ENCODE measurements at regions not wholly inside any gene's neighbourhood (a gene's known extent, or its start where the extent isn't known, plus 50 kb on each side); places are given as distances from the start of the nearest gene placed in this dataset.
"Not testable (repeated sequence)": the region's sequence is repeated elsewhere in the genome, so short reads cannot be mapped to it uniquely, and the experiment has no call there.

DNA sequence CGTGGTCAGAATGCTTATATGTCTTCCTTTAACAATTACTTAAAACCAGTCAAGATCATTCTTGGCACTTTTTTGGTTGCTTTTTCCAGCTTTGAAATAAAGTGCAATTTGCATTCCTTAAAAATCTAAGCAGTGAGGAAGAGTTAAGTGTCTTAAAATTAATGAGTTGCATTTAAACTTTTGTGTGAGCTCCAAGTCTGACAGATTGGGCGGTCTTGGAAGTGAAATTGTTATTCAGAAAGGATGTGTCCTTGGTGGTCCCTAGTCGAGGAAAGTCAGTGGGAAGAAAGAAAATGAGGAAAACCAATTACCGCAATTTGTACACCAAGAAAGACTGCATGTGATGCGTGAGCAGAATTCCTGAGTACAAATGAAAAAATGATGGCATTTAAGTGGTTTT lies 132.5 kb downstream of the HHIPL2 start:
- DNase-seq: no peak

DNA sequence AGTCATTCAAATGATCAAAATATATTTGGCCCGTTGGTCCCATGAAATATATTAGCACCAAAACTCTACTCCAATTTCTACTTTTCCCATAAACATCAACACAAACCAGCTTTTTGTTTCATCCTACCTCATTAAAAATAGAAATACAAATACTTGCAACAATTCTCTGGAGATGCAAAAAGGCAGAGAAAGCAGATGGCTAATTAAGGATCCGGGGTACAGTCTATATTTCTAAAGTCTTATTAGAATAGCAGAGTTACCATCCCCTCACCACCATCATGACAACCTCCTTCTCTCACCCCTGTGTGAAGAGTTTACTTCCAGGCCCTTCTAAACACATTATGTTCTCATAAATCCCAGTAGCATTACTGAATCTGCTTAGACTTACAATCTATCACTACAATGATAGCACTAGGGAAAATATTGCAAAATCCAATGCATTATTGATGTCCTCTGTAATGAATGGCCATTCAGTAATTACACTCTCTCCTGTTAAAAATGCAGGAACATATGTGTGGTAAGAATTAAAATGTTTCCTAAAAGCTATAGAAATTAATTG lies 133.8 kb downstream of the HHIPL2 start:
- no peak for DNase-seq

DNA sequence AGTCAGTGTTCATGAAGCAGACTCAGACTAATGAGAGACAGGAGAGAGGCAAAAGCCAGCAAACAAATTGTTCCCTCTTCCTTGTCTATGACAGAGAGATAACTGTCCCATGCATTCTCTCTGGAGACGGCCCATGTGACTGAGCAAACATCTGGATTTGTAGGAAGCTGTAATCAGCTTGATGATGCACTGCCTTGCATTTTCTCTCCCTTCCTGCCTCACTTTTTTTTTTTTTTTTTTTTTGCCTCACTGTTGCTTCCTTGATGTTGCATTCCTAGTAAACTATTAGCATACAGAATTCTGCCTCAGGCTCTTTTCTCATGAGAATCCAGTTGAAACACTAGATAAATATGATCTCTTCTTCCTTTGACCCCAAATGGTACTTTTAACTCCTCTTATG lies 134.5 kb downstream of the HHIPL2 start:
- no peak for DNase-seq

DNA sequence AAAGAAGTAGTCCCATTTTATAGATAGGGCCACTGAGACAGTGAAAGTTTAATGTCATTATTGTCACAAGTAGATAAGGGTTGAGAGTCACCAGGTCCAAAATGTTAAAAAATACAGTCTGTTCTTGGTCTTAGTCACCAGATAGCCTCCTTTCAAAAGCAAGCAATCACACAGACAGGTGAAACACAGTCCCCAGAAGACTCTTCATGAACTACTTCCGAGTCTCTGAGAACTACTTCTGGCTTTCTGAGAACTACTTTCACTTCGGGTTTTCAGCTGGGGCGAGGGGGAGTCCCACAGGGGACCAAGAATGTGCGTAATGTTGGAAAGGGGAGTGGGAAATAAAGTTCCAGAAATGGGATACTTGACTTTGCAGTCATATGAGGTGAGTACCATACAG lies 143.2 kb downstream of the HHIPL2 start:
- DNase-seq: no peak

DNA sequence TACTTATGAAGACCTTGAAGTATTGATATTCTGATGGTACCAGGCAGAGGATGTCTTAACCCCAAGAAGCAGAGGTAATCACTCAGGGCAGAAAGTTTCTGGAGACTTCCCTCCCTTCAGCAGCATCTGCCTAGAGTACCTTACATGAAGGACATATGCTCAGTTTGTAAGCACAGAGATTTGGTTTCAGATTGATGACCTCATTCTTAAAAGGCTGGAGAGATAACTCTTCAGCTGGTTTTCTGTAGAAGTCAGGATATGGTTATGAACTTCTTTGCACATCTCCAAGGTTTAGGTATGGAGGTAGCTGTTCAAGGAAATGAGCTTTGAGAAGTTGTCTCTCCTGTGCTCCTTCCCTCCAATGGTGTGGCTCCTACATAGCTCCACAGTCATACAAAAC lies 148.7 kb downstream of the HHIPL2 start:
- no peak for DNase-seq

DNA sequence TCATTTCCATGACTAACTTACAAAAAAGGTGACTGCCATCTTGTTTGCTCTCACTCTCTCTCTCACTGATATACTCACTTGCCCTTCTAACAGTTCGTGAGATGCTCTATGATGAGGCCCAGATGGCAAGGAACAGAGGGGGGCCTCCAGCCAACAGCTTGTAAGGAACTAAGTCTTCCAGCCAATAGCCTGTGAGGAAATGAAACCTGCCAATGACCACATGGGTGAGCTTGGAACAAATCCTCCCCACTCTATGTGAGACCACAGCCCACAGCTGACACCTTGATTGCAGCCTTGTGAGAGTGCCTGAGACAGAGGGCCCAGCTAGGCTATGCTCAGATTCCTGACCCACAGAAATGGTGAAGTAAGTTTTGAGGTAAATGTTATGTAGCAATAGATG lies 153.7 kb downstream of the HHIPL2 start:
- DNase-seq: no peak

DNA sequence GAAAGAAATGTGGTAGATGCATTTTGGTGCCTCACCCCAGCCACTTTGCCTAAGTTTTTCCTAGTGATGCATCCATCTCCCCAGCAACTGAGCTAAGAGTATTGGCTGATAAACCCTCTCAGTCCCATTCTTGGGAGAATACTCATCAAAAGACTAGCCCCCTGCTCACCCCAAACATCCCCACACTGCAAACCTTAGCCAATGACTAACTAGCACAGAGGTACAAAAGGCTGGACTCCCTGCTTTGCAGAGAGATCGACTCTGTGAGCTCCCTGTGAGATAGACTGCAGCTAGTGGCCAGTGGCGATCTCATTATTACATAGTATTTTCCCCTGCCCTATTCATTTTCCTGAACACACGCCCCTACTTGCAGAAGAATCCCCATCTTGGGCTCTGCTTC lies 155.3 kb downstream of the HHIPL2 start:
- DNase-seq: no peak

DNA sequence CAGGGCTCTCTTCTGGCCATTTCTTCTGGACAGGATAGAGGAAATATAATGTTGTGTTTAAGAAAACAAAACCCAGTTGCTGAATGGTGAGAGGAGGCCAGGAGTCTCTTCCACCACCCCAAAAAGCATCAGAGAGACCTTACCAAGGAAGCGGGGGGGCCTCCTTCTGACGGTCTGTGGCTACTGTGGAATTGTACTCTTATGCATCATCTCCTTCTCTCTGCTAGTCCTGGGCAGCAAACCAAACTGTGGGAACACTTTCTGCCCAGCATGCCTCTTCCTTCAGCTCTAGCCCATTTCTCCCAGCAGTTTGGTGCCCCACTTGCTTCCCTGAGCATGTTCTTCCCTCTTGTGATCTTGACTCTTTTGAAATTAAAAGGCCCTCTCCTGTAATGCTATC lies 157.7 kb downstream of the HHIPL2 start:
- no peak for DNase-seq

DNA sequence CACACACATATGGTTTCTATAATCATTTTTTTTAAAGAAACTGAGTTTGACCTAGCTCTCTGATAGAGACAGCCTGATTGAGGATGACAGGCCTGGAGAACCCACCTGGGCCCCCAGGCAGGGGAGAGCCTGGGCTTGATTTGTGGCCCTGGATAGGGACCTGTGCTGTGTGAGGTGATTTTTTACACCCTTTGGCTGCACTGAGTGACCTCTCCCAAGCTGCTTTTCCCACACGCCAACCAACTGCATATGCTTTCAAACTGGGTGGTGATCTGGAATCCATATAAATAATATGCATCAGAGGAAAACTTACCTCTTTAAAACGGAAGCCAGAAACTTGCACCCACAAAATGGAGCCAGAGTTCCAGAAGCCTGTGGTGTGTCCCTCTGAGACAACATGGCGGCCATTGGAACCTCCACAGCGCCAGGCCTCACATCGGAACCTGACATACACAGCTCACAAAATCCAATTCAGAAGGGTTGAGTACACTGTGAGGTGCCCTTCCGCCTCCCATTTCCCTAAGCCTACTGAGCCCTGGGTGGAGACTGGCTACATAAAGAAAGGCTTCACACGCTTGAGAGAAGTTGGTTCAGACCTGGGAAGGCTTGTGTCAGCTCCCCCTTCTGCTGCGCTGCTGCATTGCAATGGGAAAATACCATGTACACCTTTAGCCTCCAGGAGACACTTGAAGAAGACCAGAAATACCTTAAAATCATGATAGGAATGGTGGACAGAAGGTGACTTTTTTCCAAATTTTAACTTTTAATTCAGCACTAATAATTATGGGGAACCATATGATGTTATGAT lies 160.7 kb downstream of the HHIPL2 start:
- DNase-seq: no peak

DNA sequence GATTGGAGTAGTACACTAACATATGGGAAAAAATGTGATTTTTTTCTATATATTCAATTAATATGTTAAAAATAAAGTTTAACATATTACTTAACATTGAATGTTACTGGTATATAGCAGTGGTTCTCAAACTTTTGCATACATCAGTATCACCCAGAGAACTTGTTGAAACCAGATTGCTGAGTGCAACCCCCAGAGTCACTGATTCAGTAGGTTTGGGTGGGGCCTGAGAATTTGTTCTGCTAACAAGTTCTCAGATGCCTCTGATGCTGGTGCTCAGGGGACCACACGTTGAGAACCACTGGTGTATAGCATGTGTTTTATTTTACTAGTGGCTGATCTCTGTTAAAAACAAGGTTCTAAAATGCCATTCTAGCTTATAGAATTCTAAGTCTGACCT lies 161.9 kb downstream of the HHIPL2 start:
- DNase-seq: no peak

DNA sequence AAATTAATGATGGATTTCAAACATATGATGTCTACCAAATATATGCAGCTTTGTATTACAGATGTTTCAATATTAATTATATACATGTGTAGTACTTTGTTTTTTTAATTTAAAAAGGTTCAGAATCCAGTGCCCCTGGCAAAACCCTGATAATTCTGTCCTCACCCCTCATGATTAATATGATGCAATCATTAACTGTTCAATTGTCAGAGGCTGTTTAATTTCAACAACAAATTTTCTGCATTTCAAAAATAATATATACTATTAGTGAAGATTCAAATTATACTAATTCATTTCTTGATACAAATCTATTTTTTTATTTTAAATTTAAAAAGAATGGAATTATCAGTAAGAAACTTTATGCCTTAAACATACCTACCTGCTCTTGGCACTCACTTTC lies 162.6 kb downstream of the HHIPL2 start:
- DNase-seq: no peak

DNA sequence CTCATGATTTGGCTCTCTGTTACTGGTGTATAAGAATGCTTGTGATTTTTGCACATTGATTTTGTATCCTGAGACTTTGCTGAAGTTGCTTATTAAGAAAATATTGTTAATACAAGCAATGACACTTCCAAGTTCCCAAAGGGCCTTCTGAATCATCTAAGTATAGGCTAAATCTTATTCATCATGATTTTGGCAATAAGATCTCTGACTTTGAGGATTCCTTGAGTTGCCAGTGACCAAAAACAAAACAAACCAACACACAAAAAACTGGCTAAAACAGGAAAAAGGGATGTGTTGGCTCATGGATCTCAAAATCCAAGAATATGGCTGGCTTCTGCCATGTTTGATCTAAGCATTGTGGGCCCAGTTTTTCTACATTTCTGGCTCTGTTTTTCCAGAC lies 163.4 kb downstream of the HHIPL2 start:
- no peak for DNase-seq

DNA sequence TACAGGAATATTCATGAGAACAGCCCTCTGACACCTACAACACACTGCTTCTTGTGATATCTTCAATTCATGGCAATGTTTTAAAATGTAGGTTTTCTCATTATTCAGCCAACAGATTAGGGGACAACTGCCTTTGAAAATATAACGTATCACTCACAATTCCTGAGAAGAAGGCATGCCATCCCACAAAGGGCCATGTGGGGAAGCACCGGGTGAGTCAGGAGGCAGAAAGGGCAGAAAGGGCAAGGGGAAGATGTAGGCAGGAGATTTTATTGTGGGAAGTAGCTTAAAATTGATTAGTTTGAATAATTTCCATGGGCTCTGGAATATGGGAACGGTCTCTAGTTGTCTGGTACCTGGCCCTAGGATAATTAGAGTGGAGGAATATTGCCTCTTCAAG lies 165.7 kb downstream of the HHIPL2 start:
- DNase-seq: no peak

DNA sequence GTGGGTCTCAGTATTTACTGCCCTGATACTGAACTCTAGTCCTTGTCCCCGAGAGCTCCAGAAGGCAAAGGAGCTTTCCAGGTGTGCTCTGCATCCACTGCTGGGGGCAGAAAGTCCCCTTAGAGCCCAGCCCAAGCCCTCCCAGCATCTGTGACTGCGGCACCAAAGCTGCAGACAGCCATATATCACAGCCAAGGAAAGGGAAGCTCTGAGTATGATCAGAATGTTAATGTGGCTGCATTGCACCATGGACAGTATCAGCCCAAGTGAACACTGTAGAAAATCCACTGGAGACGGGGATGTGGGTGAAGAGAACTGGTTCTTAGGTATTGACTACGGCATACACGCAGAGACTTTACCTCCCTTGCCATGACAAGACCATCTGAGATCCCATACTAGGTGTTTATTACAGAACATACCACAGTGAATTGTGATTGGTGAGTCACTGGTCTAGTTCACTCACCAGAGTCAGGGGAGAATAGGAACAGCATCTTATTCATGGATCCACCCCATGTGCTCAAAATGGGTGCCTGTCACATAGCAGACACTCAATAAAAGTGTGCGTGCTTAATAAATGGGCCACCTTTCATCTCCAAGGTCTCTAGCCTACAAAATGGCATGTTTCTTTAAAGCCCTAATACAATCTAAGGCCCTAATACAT lies 170.3 kb downstream of the HHIPL2 start:
- DNase-seq: no peak

DNA sequence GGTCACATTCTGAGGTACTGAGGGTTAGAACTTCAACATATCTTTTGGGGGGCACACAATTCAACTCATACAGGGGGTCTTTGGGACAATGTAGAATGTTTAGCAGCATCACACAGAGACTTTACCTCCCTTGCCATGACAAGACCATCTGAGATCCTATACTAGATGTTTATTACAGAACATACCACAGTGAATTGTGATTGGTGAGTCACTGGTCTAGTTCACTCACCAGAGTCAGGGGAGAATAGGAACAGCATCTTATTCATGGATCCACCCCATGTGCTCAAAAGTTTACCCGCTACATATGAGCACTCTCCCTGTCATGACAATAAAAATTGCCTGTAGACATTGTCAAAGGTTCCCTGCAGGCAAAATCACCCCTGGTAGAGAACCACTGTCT lies 171.1 kb downstream of the HHIPL2 start:
- not testable (repeated sequence) for DNase-seq

DNA sequence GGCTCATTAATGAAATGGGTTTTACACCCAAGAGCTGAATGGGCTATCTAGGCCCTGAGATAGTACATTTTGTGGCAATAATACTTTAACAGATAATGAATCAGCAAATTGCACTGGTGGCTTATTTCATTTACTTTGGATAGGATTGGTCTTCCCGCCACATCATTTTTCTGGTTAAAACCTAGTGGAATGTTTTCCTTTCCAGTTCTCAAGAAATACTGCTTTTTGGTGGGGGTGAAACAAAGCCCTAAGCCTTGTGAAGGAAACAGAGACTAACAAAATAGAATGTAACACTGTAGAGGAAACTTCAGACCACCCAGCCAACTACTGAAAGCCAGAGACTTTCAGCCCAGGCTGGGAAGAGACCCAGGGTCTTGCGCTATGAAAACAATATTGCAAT lies 172.2 kb downstream of the HHIPL2 start:
- no peak for DNase-seq

DNA sequence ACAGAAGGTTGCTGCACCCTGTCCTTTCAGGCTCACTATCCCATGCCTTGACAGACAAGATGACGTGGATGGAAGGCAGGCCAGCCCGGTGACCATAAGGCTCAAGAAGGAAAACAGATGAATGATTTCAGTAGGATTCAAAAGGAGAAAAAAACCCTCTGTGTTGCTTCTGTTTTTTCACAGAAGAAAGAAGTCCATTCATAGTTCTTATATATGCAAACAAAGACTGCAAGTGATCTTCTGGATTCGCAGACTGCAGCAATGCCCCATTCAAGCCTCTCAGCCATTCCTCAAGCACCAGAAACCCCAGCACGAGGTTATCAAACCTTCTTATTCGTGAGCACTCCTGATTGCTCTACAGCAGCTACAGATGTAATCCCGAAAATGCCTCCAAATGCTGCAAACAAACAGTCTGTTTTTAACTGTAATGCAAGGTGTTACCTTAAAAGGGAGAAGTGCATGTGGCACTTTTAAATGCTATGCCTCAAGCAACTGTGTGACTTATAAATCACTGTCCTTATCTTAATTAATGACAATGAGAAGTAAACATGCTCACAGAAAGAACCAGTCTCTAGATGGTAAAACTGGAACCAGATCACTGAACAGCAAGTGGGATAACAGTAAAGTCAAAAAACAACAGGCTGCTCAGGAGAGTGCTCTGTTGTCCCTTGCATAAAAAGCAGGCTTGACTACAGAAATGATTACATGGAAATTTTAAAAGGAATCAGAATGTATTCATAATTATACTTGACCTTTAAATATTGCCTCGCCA lies 173.9 kb downstream of the HHIPL2 start:
- DNase-seq: no peak

DNA sequence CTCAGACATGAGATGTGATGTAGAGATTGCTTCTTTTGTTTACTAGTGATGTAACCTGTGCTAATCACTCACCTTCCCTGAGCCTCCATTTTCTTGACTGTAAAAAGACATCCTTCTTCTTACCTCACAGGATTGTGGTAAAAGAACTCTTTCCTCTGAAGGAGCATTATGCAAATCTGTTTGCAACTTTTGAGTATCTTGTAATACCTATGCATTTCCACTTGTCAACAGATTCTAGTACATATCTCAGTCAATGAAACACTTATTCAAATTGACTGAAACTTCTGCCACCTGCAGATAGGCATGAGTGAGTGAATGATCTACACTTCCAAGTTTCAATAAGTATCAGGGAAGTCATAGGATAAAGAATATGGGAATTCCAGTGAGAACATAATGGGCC lies 174.7 kb downstream of the HHIPL2 start:
- DNase-seq: no peak

DNA sequence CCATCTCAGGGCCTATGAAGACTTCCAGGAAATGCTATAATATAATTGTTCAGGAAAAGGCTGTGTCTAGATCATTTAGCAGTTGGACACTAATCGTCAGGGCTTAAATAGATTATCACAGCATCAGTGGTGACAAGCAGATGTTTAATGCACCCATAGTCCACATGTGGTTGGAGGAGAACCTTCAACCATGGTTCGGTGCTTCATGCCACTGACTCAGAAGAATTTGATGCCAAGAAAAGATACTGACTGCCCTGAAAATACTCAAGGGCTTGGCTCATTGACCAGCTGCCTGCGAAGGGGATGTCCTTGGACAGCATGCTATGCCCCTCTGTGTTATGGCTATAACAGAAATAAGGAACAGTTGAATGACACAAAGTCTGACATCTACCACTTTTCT lies 175.7 kb downstream of the HHIPL2 start:
- no peak for DNase-seq

DNA sequence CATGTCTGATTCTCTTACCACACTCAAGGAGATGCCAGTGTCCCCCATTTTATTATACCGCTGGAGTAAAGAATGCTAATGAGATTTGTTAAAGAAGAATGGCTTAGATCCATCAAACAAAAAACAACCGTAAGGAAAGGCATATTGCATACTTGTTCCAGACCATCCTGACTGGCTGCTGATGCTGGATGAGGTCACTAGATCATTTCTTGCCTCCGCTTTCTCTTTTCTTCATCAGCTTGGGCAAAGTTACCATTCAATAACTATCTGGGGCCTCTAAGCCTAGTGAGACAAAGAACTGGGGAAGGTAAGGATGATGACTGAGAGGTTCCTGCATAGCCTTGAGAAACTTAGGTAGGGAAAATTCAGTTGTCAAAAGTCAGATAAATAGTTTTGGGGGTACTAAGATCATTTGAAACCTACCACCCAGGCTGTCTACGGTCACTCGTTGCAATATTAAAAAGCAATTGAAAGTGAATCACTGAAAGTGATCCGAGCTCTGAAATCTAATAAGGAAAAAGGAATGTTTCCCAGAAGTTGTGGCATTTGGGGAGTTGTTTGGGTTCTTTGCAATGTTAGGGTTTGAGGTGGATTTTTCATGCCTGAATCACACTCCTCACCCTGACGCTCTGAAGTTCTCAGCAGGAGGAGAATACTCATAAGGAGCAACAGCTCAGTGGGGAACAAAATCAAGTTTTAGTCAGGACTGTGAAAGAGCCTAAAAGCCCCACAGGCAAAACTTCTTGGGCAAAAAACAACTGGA lies 176.8 kb downstream of the HHIPL2 start:
- DNase-seq: no peak

DNA sequence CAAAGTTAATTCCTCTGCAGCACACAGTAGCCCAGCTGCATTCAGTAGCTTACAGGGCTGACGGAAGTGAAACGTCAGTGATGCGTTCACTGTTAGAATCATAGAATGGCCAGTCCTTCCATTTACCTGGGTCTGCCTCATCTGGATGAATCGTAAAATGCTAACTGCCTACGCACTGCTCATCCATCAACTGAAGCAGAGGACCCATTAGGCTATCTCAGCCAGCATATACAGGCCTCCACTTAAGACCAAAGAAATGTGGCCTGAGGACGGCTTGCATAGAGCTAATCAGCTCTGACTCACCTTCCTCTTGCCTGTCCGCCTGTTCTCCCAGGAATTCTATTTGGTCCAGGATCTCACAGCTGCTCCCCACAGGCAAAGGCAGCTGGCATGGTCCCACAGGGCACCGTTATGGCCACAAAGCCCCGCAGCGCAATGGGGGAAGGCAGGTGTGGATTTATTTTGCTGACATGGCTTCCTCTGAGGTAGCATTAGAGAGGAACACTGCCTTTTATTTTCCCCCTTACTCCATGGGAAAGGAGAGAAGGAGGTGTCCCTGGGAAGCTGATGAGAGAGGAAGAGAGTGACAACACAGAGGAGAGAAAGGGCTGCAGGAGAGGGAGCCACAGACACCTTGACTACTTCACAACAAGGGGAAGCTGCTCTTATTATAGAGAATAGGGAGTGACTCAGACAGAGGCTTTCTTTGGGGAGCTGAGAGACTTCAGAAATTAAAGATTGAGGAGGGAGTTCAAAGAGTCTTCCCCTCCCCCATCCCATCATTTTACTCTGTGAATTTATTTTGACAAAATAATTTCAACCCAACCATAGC lies 177.6 kb downstream of the HHIPL2 start:
- DNase-seq: no peak

DNA sequence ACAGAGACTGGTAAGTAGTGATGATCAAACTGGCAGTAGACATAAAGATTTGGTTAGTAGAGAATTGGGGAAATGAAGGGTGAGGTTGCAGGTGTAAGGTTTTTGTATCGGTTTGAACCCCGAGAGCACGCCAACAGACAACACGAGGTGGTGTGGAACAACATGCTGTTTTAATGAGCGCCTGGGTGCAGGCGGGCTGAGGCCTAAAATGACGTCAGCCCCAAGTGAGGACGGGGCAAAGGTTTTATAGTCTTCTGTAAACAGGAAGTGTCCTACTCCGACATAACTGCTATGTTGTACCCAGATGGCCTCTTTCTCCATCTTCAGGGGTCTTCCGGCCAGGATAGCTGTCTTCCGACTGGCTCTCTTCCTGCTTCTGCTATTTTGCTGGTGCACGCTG lies 178.8 kb downstream of the HHIPL2 start:
- no peak for DNase-seq
